Suprapubic skin (tissue), 4 donors: ENCODE measurements at regions not wholly inside any gene's neighbourhood (a gene's known extent, or its start where the extent isn't known, plus 50 kb on each side); places are given as distances from the start of the nearest gene placed in this dataset.
"Not testable (repeated sequence)": the region's sequence is repeated elsewhere in the genome, so short reads cannot be mapped to it uniquely, and the experiment has no call there.

Experiments
- DNase-seq, 2 donors: peaks; one replicate each; pipeline ENCODE4 v3.0.0-alpha.2; 2019; ENCODE audit warnings: low spot score in 2 of 2
- H3K27ac ChIP-seq: fragments of 200-600 bp; sonication (generic); one replicate; pipeline ENCODE4 v1.5.1; 2019
- H3K27me3 ChIP-seq: fragments of 200-600 bp; sonication (generic); one replicate; pipeline ENCODE4 v1.5.1; 2019
- H3K36me3 ChIP-seq: fragments of 200-600 bp; sonication (generic); one replicate; pipeline ENCODE4 v1.5.1; 2019
- H3K4me1 ChIP-seq: fragments of 200-600 bp; sonication (generic); one replicate; pipeline ENCODE4 v1.5.1; 2019
- H3K4me3 ChIP-seq: fragments of 200-600 bp; sonication (generic); one replicate; pipeline ENCODE4 v1.5.1; 2019; ENCODE audit warnings: mild to moderate bottlenecking
- H3K9me3 ChIP-seq: fragments of 200-600 bp; sonication (generic); one replicate; pipeline ENCODE4 v1.5.1; 2019
- CTCF ChIP-seq, 2 donors: fragments of 200-600 bp in 1 of 2; fragments of 450-650 bp in 1 of 2; sonication (generic) in 1 of 2; IDR thresholded peaks; one replicate each; pipeline ENCODE4 v1.5.1; 2016 to 2019; ENCODE audit warnings: antibody characterized with exemption in 2 of 2, mild to moderate bottlenecking in 1 of 2, moderate library complexity in 1 of 2
- EP300 ChIP-seq: sonication (generic); formaldehyde crosslinking; IDR thresholded peaks from one replicate; pipeline ENCODE4 v1.6.1; 2017; ENCODE audit warnings: antibody characterized with exemption
- POLR2A ChIP-seq, 2 donors: fragments of 450-650 bp; IDR thresholded peaks; one replicate each; pipeline ENCODE4 v1.6.1; 2017; ENCODE audit warnings: antibody characterized with exemption in 2 of 2, mild to moderate bottlenecking in 2 of 2, moderate library complexity in 2 of 2
- POLR2AphosphoS5 ChIP-seq, 3 donors: sonication (generic); formaldehyde crosslinking; IDR thresholded peaks; one replicate each; pipeline ENCODE4 v1.6.1; 2017; ENCODE audit warnings: antibody characterized with exemption in 3 of 3
- WGBS: methylation state at CpG from one replicate; pipeline ENCODE4 v1.1.5; 2018; 5-methylcytosine and 5-hydroxymethylcytosine counted together

GRCh38 chr10:56470701-56471100 is 109.6 kb upstream of the ZWINT start:
- no peak for DNase-seq
- no peaks in the 10 kb centered on the region for H3K4me1 ChIP-seq
- TF ChIP-seq POLR2AphosphoS5 (IDR thresholded peaks at IDR 0.05) (no peak), EP300 (no peak), POLR2A (IDR thresholded peaks at IDR 0.05) (no peak), CTCF (IDR thresholded peaks at IDR 0.05) (no peak)
- H3K9me3 ChIP-seq: no peaks in the 10 kb centered on the region
- no peak overlapping the region for H3K4me3 ChIP-seq
- H3K36me3 ChIP-seq: no peaks in the 10 kb centered on the region
- H3K27me3 ChIP-seq: no peaks in the 10 kb centered on the region
- H3K27ac ChIP-seq: no peak overlapping the region
- WGBS: 43% methylated on average over 1 of the region's 1 CpG

DNA sequence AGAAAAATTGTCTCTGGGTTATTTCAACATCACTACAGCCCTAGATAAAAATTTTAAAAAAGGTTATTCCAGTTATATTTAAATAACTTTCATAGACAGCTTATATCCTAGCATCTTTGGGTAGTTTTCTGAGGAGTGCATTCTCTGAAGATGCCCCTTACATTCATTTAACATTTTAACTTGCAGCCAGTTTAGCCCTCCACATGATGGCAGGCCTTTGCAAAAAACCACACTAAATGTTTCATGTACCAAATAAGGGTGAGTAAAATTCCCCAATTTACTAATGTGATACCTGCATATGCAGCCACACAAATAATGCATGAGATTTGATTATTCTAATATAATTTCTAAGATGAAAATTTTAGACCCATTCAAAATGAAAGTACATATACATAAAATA is 108.4 kb upstream of the ZWINT start:
- no peak for TF ChIP-seq POLR2A (IDR thresholded peaks at IDR 0.05)
- no peak for TF ChIP-seq CTCF (IDR thresholded peaks at IDR 0.05)
- no peak for TF ChIP-seq EP300
- no peak for TF ChIP-seq POLR2AphosphoS5 (IDR thresholded peaks at IDR 0.05)
- H3K36me3 ChIP-seq: no peaks in the 10 kb centered on the region
- no peaks in the 10 kb centered on the region for H3K27me3 ChIP-seq
- DNase-seq: no peak
- H3K27ac ChIP-seq: no peak overlapping the region
- no peaks in the 10 kb centered on the region for H3K4me1 ChIP-seq
- H3K9me3 ChIP-seq: no peaks in the 10 kb centered on the region
- no peak overlapping the region for H3K4me3 ChIP-seq

GRCh38 chr10:56466005-56466404 is 104.9 kb upstream of the ZWINT start:
- TF ChIP-seq POLR2AphosphoS5 (IDR thresholded peaks at IDR 0.05): no peak
- TF ChIP-seq CTCF (IDR thresholded peaks at IDR 0.05): no peak
- no peak for TF ChIP-seq POLR2A (IDR thresholded peaks at IDR 0.05)
- TF ChIP-seq EP300: no peak
- Histone ChIP-seq H3K4me3 (no peak overlapping the region), H3K4me1 (no peaks in the 10 kb centered on the region), H3K9me3 (no peaks in the 10 kb centered on the region), H3K36me3 (no peaks in the 10 kb centered on the region), H3K27me3 (no peaks in the 10 kb centered on the region), H3K27ac (no peak overlapping the region)
- no peak for DNase-seq
- WGBS: 90% methylated on average over 6 of the region's 6 CpGs

DNA sequence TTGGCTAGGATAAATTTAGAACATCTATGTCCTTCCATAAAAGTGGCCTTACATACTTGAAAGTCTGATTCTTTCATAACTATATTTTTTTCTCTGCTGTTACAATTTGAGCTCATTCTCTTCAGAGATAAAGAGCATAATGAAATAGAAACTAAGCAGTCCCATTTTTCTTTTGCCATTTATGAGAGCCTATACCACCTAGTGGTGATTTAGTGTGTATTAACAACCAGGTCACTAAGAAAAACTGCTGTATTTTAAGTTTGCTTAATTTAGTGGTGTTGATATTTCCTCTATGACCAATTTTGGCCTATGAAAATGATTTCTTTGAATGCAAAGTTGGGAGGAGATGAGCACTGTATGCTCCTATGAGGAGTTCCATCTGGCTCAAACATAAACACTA is 88.7 kb upstream of the ZWINT start:
- TF ChIP-seq POLR2AphosphoS5 (IDR thresholded peaks at IDR 0.05): no peak
- TF ChIP-seq EP300: no peak
- no peak for TF ChIP-seq POLR2A (IDR thresholded peaks at IDR 0.05)
- TF ChIP-seq CTCF (IDR thresholded peaks at IDR 0.05): no peak
- no peaks in the 10 kb centered on the region for H3K9me3 ChIP-seq
- no peak overlapping the region for H3K27ac ChIP-seq
- no peaks in the 10 kb centered on the region for H3K4me1 ChIP-seq
- H3K36me3 ChIP-seq: no peaks in the 10 kb centered on the region
- H3K4me3 ChIP-seq: no peak overlapping the region
- no peak for DNase-seq
- no peaks in the 10 kb centered on the region for H3K27me3 ChIP-seq

GRCh38 chr10:56447613-56448012 is 86.6 kb upstream of the ZWINT start:
- not testable (repeated sequence) for H3K27ac ChIP-seq, H3K27me3 ChIP-seq, H3K4me3 ChIP-seq, H3K4me1 ChIP-seq, H3K36me3 ChIP-seq, DNase-seq, H3K9me3 ChIP-seq
- 85% methylated on average over 6 of the region's 10 CpGs for WGBS

GRCh38 chr10:56441337-56441736 is 80.3 kb upstream of the ZWINT start:
- H3K27ac ChIP-seq, H3K4me3 ChIP-seq, DNase-seq, H3K9me3 ChIP-seq, H3K27me3 ChIP-seq, H3K36me3 ChIP-seq, H3K4me1 ChIP-seq: not testable (repeated sequence)
- WGBS: 80% methylated on average over 1 of the region's 1 CpG
